ENCODE measurements at regions not wholly inside any gene's neighbourhood (a gene's known extent, or its start where the extent isn't known, plus 50 kb on each side); places are given as distances from the start of the nearest gene placed in this dataset.
A peak's percentile ranks its signal among the peaks of the same experiment; 100 is the strongest.

GRCh38 chr2:48135797-48136196 is 178.7 kb upstream of the FOXN2 start:
- in situ Hi-C loops (cut with HindIII; ENCODE audit: low pct_unique_long_range_greater_than_20kb, low sequenced_read_pairs): no loop called here
- no peak for TF ChIP-seq JUND (IDR thresholded peaks at IDR 0.05; ENCODE audit: low read depth)
- DNase-seq (ENCODE audit: low read depth in 1 of 2, low spot score in 1 of 2): peak in 1 of 2 experiments; percentile 12

DNA sequence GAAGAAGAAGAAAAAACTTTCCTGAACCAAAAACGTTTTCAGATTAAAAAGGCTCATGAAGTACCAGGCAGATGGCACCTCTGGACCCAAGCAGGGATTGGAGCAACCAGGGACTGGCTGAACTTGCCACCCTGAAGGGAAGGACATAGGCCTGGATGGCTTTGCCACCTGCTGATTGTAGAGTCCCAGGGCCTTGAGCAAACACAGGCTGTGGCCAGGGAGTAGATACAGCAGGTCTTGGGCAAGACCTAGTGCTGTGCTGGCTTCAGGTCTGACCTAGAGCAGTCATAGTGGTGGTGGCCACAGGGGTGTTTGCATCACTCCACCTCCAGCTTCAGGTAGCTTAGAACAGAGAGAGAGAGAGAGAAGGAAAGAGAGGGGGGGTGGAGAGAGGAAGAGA is 176.7 kb upstream of the FOXN2 start:
- DNase-seq (ENCODE audit: low read depth in 1 of 2, low spot score in 1 of 2): no peak
- no peak for TF ChIP-seq JUND (IDR thresholded peaks at IDR 0.05; ENCODE audit: low read depth)
- in situ Hi-C loops (cut with HindIII; ENCODE audit: low pct_unique_long_range_greater_than_20kb, low sequenced_read_pairs): no loop called here

DNA sequence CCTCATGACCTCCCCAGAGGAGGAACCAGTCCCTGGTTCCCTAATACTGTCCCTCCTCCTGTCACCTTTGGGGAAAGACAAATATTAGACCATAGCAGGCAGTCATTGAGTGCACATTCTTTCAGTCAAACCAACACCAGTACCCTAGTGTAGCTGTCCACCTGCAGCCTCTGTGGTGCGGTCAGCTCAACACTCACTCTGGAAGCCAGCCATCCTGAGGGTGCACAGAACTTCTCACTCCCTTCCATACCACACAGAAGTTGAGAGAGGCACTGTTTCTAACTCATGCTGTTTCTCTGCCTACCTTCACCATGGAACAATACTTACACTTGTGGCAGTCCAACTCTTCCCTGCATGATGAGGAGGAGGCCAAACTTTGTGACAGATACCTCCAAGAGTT is 175.6 kb upstream of the FOXN2 start:
- no peak for TF ChIP-seq JUND (IDR thresholded peaks at IDR 0.05; ENCODE audit: low read depth)
- DNase-seq (ENCODE audit: low read depth in 1 of 2, low spot score in 1 of 2): no peak
- in situ Hi-C loops (cut with HindIII; ENCODE audit: low pct_unique_long_range_greater_than_20kb, low sequenced_read_pairs): no loop called here

DNA sequence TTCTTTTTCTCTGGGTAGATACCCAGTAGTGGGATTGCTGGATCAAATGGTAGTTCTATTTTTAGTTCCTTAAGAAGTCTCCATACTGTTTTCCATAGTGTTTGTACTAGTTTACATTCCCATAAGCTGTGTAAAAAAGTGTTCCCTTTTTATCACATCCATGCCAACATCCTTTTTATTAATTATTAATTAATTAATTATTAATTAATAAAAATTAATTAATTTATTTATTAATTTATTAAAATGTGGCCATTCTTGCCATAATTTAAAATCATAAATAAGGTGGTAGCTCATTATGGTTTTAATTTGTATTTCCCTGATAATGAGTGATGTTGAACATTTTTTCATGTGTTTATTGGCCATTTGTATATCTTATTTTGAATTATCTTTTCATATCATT is 173.9 kb upstream of the FOXN2 start:
- no peak for TF ChIP-seq JUND (IDR thresholded peaks at IDR 0.05; ENCODE audit: low read depth)
- DNase-seq (ENCODE audit: low read depth in 1 of 2, low spot score in 1 of 2): no peak
- in situ Hi-C loops (cut with HindIII; ENCODE audit: low pct_unique_long_range_greater_than_20kb, low sequenced_read_pairs): no loop called here

GRCh38 chr2:48144777-48145176 is 169.7 kb upstream of the FOXN2 start:
- TF ChIP-seq JUND (IDR thresholded peaks at IDR 0.05; ENCODE audit: low read depth): no peak
- in situ Hi-C loops (cut with HindIII; ENCODE audit: low pct_unique_long_range_greater_than_20kb, low sequenced_read_pairs): no loop called here
- peak in 1 of 2 experiments; percentile 1 for DNase-seq (ENCODE audit: low read depth in 1 of 2, low spot score in 1 of 2)

- DNase-seq (ENCODE audit: low read depth in 1 of 2, low spot score in 1 of 2): no peak
- in situ Hi-C loops (cut with HindIII; ENCODE audit: low pct_unique_long_range_greater_than_20kb, low sequenced_read_pairs): no loop called here
- no peak for TF ChIP-seq JUND (IDR thresholded peaks at IDR 0.05; ENCODE audit: low read depth)
Observed at GRCh38 chr2:48145845-48146452, 168.5 kb upstream of the FOXN2 start.

- no peak for TF ChIP-seq JUND (IDR thresholded peaks at IDR 0.05; ENCODE audit: low read depth)
- no peak for DNase-seq (ENCODE audit: low read depth in 1 of 2, low spot score in 1 of 2)
- in situ Hi-C loops (cut with HindIII; ENCODE audit: low pct_unique_long_range_greater_than_20kb, low sequenced_read_pairs): no loop called here
Observed at GRCh38 chr2:48146552-48146951, 167.9 kb upstream of the FOXN2 start.

- DNase-seq (ENCODE audit: low read depth in 1 of 2, low spot score in 1 of 2): no peak
Observed at GRCh38 chr2:48147719-48148118, 166.8 kb upstream of the FOXN2 start.

GRCh38 chr2:48148841-48149430 is 165.5 kb upstream of the FOXN2 start:
- in situ Hi-C loops (cut with HindIII; ENCODE audit: low pct_unique_long_range_greater_than_20kb, low sequenced_read_pairs): no loop called here
- no peak for TF ChIP-seq JUND (IDR thresholded peaks at IDR 0.05; ENCODE audit: low read depth)

More at GRCh38 chr2:48147719-48148118, 166.8 kb upstream of the FOXN2 start:
- no peak for TF ChIP-seq JUND (IDR thresholded peaks at IDR 0.05; ENCODE audit: low read depth)
- in situ Hi-C loops (cut with HindIII; ENCODE audit: low pct_unique_long_range_greater_than_20kb, low sequenced_read_pairs): no loop called here

DNA sequence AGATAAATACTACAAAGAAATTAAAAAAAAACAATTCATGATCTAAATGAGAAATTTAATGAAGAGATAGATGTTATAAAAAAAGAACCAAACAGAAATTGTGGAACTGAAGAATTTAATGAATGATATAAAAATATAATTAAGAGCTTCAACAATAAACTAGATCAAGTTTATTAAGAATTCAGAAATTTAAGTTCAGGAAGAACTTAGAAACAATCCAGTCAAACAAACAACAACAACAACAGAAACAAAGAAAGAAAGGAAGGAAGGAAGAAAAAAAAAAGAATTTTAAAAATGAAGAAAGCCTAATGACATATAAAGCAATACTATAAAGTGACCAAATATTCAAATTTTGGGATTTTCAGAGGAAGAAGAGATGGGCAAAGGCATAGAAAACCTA is 157.3 kb upstream of the FOXN2 start:
- TF ChIP-seq JUND (IDR thresholded peaks at IDR 0.05; ENCODE audit: low read depth): no peak
- no peak for DNase-seq (ENCODE audit: low read depth in 1 of 2, low spot score in 1 of 2)
- in situ Hi-C loops (cut with HindIII; ENCODE audit: low pct_unique_long_range_greater_than_20kb, low sequenced_read_pairs): no loop called here

More at GRCh38 chr2:48148841-48149430, 165.5 kb upstream of the FOXN2 start:
- DNase-seq (ENCODE audit: low read depth in 1 of 2, low spot score in 1 of 2): no peak

GRCh38 chr2:48161628-48162027 is 152.9 kb upstream of the FOXN2 start:
- in situ Hi-C loops (cut with HindIII; ENCODE audit: low pct_unique_long_range_greater_than_20kb, low sequenced_read_pairs): no loop called here
- no peak for DNase-seq (ENCODE audit: low read depth in 1 of 2, low spot score in 1 of 2)
- TF ChIP-seq JUND (IDR thresholded peaks at IDR 0.05; ENCODE audit: low read depth): no peak

GRCh38 chr2:48162742-48163141 is 151.7 kb upstream of the FOXN2 start:
- TF ChIP-seq JUND (IDR thresholded peaks at IDR 0.05; ENCODE audit: low read depth): no peak
- DNase-seq (ENCODE audit: low read depth in 1 of 2, low spot score in 1 of 2): no peak
- in situ Hi-C loops (cut with HindIII; ENCODE audit: low pct_unique_long_range_greater_than_20kb, low sequenced_read_pairs): no loop called here

DNA sequence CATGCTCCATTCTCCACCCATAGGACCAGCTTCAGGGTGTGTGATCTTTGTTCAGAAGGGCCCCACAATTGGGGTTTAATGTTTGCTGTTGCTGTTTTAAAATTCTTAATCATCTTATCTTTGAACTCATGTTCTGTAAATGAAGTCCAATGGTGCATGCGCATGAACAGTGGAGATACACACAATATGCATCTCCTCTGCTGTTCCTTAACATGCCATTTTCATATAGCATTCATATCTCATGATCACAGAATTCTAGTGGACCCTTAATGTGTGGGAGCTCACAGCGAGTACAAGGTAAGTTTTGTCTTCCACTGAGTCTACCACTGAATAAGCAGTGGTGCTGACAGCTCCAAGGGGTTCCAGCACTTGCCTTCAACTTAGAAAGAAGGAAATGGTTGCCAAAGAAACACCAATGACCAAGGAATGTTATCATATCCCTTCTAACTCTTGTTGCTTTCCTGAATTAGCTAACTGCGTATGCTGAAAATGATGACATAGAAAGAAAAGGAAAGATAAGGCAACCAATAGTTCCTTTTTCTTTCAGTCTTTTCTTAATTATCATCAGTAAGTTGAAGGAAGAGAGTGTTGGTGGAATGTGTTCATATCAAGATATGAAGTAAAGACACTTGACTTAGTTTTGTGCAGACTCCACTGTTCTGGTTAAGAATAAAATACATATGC is 149.3 kb upstream of the FOXN2 start:
- TF ChIP-seq JUND (IDR thresholded peaks at IDR 0.05; ENCODE audit: low read depth): no peak
- in situ Hi-C loops (cut with HindIII; ENCODE audit: low pct_unique_long_range_greater_than_20kb, low sequenced_read_pairs): no loop called here
- DNase-seq (ENCODE audit: low read depth in 1 of 2, low spot score in 1 of 2): no peak
